ENCODE measurements at regions not wholly inside any gene's neighbourhood (a gene's known extent, or its start where the extent isn't known, plus 50 kb on each side); places are given as distances from the start of the nearest gene placed in this dataset.

DNA sequence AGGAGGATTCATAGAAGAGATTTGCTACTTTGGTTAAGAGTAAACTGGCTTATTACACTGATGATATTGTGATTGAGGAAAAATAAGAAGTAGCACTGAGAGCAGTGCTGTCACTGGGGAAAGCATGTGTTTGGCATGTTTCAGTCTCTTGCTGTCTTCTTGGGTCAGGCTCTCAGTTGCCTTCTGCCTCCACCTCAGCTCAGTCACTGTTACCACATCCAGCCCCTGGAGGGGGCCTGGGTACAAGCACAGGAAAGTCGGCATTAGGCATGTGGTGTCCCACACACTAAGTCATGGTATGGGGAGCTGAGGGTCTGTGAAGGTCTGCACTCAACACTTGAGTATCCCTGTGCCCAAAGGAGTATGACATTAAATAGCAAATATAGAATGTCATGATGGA, 958.3 kb upstream of the CDH9 start:
- H3K4me3 ChIP-seq (replicated peaks in 1 of 3; ENCODE audit: insufficient read depth in 1 of 3, low read depth in 1 of 3, low read length in 3 of 3): no peak overlapping the region
- TF ChIP-seq MAX (IDR thresholded peaks at IDR 0.05; ENCODE audit: insufficient read depth, insufficient read length): no peak
- no peak for TF ChIP-seq EZH2 (IDR thresholded peaks at IDR 0.05; ENCODE audit: borderline replicate concordance, low read depth, low read length, severe bottlenecking)
- no peak for TF ChIP-seq POLR2A (IDR thresholded peaks at IDR 0.05; ENCODE audit: low read depth, low read length)
- TF ChIP-seq MYC (IDR thresholded peaks at IDR 0.05; ENCODE audit: low read depth, low read length): no peak
- no peak for TF ChIP-seq FOS (IDR thresholded peaks at IDR 0.05; ENCODE audit: borderline replicate concordance, insufficient read depth, low read length)
- TF ChIP-seq JUN (IDR thresholded peaks at IDR 0.05; ENCODE audit: borderline replicate concordance, insufficient read depth, insufficient read length, low read depth): no peak
- no peak for TF ChIP-seq POLR2AphosphoS5 (IDR thresholded peaks at IDR 0.05; ENCODE audit: insufficient read depth, low read depth, low read length)
- TF ChIP-seq, protein P1, sequence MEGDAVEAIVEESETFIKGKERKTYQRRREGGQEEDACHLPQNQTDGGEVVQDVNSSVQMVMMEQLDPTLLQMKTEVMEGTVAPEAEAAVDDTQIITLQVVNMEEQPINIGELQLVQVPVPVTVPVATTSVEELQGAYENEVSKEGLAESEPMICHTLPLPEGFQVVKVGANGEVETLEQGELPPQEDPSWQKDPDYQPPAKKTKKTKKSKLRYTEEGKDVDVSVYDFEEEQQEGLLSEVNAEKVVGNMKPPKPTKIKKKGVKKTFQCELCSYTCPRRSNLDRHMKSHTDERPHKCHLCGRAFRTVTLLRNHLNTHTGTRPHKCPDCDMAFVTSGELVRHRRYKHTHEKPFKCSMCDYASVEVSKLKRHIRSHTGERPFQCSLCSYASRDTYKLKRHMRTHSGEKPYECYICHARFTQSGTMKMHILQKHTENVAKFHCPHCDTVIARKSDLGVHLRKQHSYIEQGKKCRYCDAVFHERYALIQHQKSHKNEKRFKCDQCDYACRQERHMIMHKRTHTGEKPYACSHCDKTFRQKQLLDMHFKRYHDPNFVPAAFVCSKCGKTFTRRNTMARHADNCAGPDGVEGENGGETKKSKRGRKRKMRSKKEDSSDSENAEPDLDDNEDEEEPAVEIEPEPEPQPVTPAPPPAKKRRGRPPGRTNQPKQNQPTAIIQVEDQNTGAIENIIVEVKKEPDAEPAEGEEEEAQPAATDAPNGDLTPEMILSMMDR (IDR thresholded peaks at IDR 0.05; ENCODE audit: extremely low read depth in 1 of 2, insufficient read depth in 1 of 2, low read depth in 1 of 2, low read length in 2 of 2): no peak
- no peak for TF ChIP-seq GATA2 (IDR thresholded peaks at IDR 0.05; ENCODE audit: insufficient read depth, insufficient read length, low read depth, low read length)
- CTCF ChIA-PET: no interaction called here
- POLR2A ChIA-PET: no interaction called here
- no peak for DNase-seq (ENCODE audit: low read depth, low spot score)
- dilution Hi-C loops (cut with MboI; ENCODE audit: extremely low pct_ligation_motif_present, low sequenced_read_pairs) (no loop called here), intact Hi-C loops (cut with micrococcal nuclease) (no loop called here)
- BruUV-seq (replicated peaks): no TSS peak
- no peak overlapping the region for H3K4me2 ChIP-seq (ENCODE audit: insufficient read depth, low read length)
- H3K9me3 ChIP-seq (replicated peaks; ENCODE audit: control insufficient read depth, insufficient read depth, low read length): no peaks in the 10 kb centered on the region
- H3K9ac ChIP-seq (replicated peaks; ENCODE audit: extremely low read depth, insufficient read depth, low read length): no peak overlapping the region
- no peaks in the 10 kb centered on the region for H3K27me3 ChIP-seq (ENCODE audit: control insufficient read depth in 2 of 2, insufficient read depth in 2 of 2, low read length in 2 of 2)
- no peaks in the 10 kb centered on the region for H3K4me1 ChIP-seq (ENCODE audit: control insufficient read depth, extremely low read depth, insufficient read depth, low read length)
- no peaks in the 10 kb centered on the region for H3K79me2 ChIP-seq (ENCODE audit: control insufficient read depth, insufficient read depth, low read length)
- H4K20me1 ChIP-seq (replicated peaks; ENCODE audit: control insufficient read depth, extremely low read depth, insufficient read depth, low read length): no peaks in the 10 kb centered on the region
- H3K9me1 ChIP-seq (replicated peaks; ENCODE audit: control insufficient read depth, extremely low read depth, insufficient read depth, low read length): no peaks in the 10 kb centered on the region
- no peak overlapping the region for H2AFZ ChIP-seq (ENCODE audit: low read depth, low read length)
- FAIRE-seq: no peak
- no peak overlapping the region for H3K27ac ChIP-seq (ENCODE audit: insufficient read depth, low read depth, low read length)
- no peaks in the 10 kb centered on the region for H3K36me3 ChIP-seq (ENCODE audit: control insufficient read depth in 2 of 2, extremely low read depth in 1 of 2, insufficient read depth in 2 of 2, low read length in 2 of 2)

All from endothelial cell of umbilical vein (primary cell).